Stimulated activated CD4-positive, alpha-beta T cell treated with anti-CD3 and anti-CD28 coated beads, Interleukin-1b, Interleukin-23, amount 100 ng/mL, for 48 hours (primary cell): ENCODE measurements at regions not wholly inside any gene's neighbourhood (a gene's known extent, or its start where the extent isn't known, plus 50 kb on each side); places are given as distances from the start of the nearest gene placed in this dataset.
"Not testable (repeated sequence)": the region's sequence is repeated elsewhere in the genome, so short reads cannot be mapped to it uniquely, and the experiment has no call there.

Source experiments
- DNase-seq: peaks from one replicate; pipeline ENCODE4 v3.0.0-alpha.2; 2020

- DNase-seq, result not testable (repeated sequence)
Observed at GRCh38 chr16:29294400-29294933, 112.0 kb downstream of the NPIPB11 start.

GRCh38 chr16:29293545-29293944 is 113.0 kb downstream of the NPIPB11 start:
- DNase-seq, result not testable (repeated sequence)

DNA sequence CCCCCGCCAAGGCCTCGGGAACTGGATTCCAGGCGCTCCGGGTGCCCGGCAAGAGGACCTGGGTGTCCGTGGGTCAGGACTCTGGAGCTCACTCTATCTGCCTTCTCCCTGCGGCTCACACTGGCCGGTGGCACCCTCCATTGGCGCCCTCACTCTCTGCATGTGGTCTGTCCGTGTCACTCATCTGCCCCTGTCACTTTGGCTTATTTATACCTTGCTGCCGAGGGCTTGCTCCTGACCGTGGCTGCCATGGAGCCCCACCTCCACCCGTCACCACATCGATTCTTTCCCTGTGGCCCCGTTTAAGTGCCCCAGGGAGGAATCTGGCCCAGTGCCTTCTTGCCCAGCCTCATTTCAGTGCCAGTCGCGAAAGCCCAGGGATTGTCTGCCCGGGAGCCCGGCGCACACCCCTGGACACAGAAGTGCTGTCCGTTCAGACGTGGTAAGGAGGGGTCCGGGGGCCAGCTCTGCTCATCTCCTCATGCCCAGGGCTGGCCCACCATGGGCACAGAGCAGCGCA is 113.5 kb downstream of the NPIPB11 start:
- not testable (repeated sequence) for DNase-seq

GRCh38 chr16:29291329-29292271 is 114.9 kb downstream of the NPIPB11 start:
- DNase-seq, result not testable (repeated sequence)

- DNase-seq, result peak; percentile 66
Observed at GRCh38 chr16:29290631-29291247, 115.8 kb downstream of the NPIPB11 start.

DNA sequence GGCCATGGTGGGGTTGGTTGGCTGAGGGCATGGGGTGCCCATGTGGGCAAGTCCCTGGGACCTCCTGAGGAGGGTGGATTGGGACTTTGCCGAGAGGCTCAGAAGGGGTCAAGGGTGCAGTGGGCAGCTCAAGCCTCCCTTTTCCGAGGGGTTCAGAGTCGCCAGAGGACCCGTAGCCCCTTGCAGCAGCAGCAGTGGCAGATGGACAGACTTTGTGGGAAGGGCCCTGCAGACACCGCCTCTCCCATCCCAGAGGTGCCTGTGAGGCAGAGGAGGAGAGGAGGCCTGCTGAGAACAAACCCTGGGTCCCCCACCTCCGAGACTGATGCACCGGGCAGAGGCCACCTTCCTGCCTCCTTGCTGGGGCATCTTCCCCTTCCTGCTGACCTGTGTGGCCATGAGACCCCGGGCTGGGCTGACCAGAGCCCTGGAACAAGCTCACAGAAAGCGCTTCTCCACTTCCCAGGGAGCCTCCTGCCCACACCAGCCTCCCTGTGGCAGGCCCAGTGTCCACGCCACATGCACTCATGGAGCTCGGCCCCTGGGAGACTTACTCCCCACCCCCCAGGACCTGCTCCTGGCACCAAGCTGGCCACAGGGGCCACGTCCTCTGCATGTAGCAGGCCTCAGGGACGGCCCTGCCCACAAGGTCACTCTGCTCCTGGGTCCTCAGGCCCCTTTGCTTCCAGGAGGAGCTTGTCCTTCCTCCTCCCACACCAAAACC is 116.8 kb downstream of the NPIPB11 start:
- not testable (repeated sequence) for DNase-seq

DNA sequence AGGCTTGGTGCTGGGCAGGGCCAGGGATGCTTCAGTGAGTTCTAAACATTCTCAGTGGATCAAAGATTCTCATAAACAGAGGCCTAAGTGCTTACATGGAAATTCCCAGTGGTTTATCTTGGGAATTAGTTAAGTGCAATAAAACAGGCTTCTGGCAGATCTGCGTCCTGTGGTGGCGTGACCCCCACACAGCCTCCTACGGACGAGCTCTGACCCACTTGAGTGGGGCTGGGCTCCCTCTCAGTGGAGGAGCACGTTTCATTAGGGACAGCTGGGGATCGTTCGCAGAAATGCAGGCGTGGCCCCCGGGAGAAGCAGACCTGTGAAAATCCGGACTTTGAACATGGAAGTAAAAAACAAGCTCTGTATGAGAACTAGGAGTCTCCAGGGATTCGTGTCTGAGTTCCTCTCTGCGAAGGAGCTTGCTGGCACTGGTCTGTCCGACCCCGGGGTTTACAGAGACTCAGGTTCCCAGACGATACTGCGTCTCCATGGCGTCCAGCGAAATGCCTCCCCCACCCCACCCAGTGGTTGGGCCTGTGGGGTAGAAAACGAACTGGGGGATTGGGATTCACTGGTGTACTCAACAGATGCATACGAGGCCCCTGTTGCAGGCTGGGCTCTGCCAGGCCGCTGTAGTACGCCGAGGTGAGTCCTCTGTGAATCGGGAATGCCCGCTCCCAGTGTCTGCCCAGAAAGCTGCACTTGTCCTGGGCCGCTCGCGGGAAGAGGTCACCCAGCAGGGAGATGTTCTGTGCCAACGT is 117.6 kb downstream of the NPIPB11 start:
- not testable (repeated sequence) for DNase-seq

DNA sequence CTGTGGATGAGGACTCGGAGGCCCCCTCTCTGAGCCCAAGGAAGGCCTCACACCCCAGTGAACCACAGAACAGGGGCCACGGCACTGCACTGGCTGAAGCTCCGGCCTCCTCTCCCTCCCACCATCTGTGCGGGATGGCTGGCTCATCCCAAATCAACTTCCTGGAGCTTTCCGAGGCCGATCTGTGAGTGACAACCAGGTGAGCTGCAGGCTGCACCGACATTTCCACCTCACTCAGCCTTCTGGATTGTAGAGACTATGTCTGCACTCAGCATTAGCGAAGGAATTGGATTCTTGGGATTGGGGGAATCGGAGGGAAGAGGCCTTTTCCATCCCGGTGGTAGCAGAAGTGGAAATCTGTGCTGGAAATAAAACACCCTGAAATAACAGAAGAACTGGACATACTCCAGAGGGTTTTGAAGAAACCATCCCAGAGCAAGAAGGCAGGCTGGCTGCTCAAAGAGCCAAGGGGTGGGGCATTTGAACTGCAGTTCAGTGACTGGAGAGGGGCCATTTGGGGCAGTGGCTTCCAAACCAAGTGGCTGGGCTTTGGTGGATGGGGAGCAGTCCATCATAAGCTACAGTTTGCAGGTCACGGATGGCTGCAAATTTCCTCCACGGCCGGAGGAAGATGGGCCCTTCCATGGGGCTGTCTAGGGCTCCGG is 118.5 kb downstream of the NPIPB11 start:
- DNase-seq, result not testable (repeated sequence)

GRCh38 chr16:29287246-29287645 is 119.3 kb downstream of the NPIPB11 start:
- not testable (repeated sequence) for DNase-seq

DNA sequence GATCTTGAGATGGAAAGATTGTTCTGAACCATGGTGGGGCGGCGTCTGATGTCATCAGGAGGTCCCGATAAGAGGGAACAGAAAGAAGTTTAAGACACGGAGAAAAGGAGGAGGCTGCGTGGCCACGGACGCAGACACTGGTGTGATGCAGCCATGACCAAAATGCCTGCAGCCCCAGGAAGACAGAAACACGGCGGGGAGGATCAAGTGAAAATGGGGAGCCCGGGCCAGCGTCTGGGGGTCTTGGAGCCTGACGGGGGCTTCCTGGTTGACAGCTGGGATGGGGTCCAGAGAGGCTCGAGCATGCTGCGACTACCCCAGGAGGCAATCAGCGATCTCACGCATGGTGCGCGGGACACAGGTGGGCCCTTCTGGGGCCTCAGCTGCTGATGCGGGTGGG is 119.7 kb downstream of the NPIPB11 start:
- not testable (repeated sequence) for DNase-seq

- not testable (repeated sequence) for DNase-seq
Observed at GRCh38 chr16:29286161-29286560, 120.3 kb downstream of the NPIPB11 start.

DNA sequence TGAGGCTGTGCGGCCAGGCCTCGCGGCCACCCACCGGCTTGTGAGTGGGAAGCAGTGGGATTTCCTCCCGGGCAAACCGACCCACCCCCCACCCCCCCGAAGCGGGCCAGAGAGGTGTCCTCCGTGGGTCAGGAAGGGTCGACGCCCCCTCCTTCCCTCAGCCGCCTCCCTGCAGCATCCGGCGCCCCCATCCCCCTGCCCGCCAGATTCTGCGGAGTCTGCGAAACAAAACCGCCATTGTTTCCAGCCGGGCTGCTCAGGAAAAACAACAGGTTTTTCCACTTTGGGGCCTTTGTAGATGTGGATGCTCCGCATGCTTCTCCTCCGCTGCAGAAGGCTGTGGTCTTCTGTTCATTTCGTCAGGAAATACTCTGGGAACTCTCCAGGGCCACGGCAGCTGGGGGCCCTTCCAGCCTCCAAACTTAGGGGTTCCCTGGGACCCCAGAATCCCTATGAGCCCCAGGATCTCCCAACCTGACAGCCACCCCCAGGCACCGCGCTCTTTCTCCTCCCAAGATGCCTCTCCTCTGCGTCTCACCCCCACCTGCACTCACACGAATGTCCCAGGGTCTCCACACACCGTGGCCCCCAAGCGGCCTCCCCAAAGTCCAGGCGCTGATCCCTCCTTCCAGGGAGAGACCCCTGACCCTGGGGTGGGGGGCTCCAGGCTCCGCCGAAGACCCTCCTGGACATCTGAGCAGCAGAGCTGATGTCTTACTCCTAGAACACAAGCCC is 121.2 kb downstream of the NPIPB11 start:
- DNase-seq, result not testable (repeated sequence)

- not testable (repeated sequence) for DNase-seq
Observed at GRCh38 chr16:29284723-29285122, 121.8 kb downstream of the NPIPB11 start.

- not testable (repeated sequence) for DNase-seq
Observed at GRCh38 chr16:29284159-29284558, 122.4 kb downstream of the NPIPB11 start.

- DNase-seq, result not testable (repeated sequence)
Observed at GRCh38 chr16:29278097-29278871, 128.2 kb downstream of the NPIPB11 start.

GRCh38 chr16:29276446-29276845 is 130.1 kb downstream of the NPIPB11 start:
- not testable (repeated sequence) for DNase-seq

DNA sequence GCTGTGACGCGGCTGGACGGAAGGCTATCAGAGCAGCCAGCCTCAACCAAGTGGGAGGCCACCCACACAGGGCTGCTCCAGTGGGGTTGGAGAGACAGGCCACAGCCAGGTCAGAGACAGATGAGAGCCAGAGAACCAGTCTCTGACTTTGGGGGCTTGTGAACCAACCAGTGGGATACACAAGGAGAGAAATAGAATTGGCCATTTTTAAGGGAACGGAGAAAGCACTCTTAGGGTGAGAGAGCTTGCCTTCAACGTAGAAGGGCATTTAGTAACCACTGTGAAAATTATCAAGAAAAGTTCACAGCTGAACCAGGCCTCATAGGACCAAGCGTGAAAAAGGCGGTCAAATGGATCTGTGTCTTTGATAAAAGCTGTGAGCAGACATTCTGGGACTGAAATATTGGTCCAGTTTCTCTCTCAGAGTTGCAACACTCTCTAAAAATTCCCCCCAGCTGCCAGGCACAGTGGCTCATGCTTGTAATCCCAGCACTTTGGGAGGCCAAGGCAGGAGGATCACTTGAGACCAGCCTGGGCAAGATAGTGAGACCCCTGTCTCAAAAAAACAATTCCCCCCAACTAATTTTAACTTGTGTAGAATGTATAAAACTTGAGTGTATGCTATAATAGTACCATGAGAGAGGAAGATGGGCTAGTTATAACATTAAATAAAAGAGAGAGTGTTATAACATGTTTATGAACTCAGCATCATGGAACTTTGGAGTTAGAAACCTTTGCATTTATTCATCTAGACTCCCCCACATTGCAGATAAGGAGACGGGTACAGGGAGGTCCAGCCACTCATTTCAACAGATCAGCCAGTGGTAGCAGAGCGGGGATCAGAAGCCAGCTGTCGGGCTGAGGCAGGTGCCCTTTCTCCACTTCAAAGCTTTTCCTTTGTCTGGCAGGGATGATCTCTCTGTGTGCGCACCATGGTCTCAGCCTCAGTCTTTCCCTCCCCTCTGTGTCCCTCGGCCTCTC is 132.2 kb downstream of the NPIPB11 start:
- not testable (repeated sequence) for DNase-seq

- DNase-seq, result not testable (repeated sequence)
Observed at GRCh38 chr16:29273298-29274054, 133.0 kb downstream of the NPIPB11 start.
